ENCODE measurements at regions not wholly inside any gene's neighbourhood (a gene's known extent, or its start where the extent isn't known, plus 50 kb on each side); places are given as distances from the start of the nearest gene placed in this dataset.

GRCh38 chr12:25615119-25615518 lies 62.0 kb upstream of the LMNTD1 start:
- DNase-seq = no peak

GRCh38 chr12:25616286-25616685 lies 63.2 kb upstream of the LMNTD1 start:
- intact Hi-C loops (cut with DNase I; ENCODE audit: low total_unique reads) (no loop called here), in situ Hi-C loops (cut with MboI; ENCODE audit: low sequenced_read_pairs in 4 of 4) (no loop called here)
- H3K27me3 ChIP-seq = no peaks in the 10 kb centered on the region
- no peak overlapping the region for H3K27ac ChIP-seq
- no peaks in the 10 kb centered on the region for H3K36me3 ChIP-seq
- no peaks in the 10 kb centered on the region for H3K4me1 ChIP-seq
- no peaks in the 10 kb centered on the region for H3K9me3 ChIP-seq
- no peak overlapping the region for H3K4me3 ChIP-seq
- DNase-seq (no peak), ATAC-seq (no peak)
- TF ChIP-seq POLR2A (IDR thresholded peaks at IDR 0.05) = no peak
- TF ChIP-seq CTCF (IDR thresholded peaks at IDR 0.05 in 4 of 5, conservative IDR thresholded peaks at IDR 0.05 in 1 of 5) = no peak

More at GRCh38 chr12:25615119-25615518, 62.0 kb upstream of the LMNTD1 start:
- TF ChIP-seq CTCF (IDR thresholded peaks at IDR 0.05 in 4 of 5, conservative IDR thresholded peaks at IDR 0.05 in 1 of 5) (no peak), POLR2A (IDR thresholded peaks at IDR 0.05) (no peak)
- H3K9me3 ChIP-seq = no peaks in the 10 kb centered on the region
- ATAC-seq = no peak
- no peak overlapping the region for H3K4me3 ChIP-seq
- H3K4me1 ChIP-seq = no peaks in the 10 kb centered on the region
- H3K27me3 ChIP-seq = no peaks in the 10 kb centered on the region
- in situ Hi-C loops (cut with MboI; ENCODE audit: low sequenced_read_pairs in 4 of 4) = no loop called here
- H3K36me3 ChIP-seq = no peaks in the 10 kb centered on the region
- H3K27ac ChIP-seq = no peak overlapping the region
- intact Hi-C loops (cut with DNase I; ENCODE audit: low total_unique reads) = no loop called here

- no peak for TF ChIP-seq POLR2A (IDR thresholded peaks at IDR 0.05)
- TF ChIP-seq CTCF (IDR thresholded peaks at IDR 0.05 in 4 of 5, conservative IDR thresholded peaks at IDR 0.05 in 1 of 5) = no peak
Observed at GRCh38 chr12:25617991-25618390, 64.9 kb upstream of the LMNTD1 start.

GRCh38 chr12:25623816-25624215 lies 70.7 kb upstream of the LMNTD1 start:
- TF ChIP-seq CTCF (IDR thresholded peaks at IDR 0.05 in 4 of 5, conservative IDR thresholded peaks at IDR 0.05 in 1 of 5) (no peak), POLR2A (IDR thresholded peaks at IDR 0.05) (no peak)
- in situ Hi-C loops (cut with MboI; ENCODE audit: low sequenced_read_pairs in 4 of 4) = no loop called here
- DNase-seq (no peak), ATAC-seq (no peak)
- Histone ChIP-seq H3K4me1 (no peaks in the 10 kb centered on the region), H3K27ac (no peak overlapping the region), H3K9me3 (no peaks in the 10 kb centered on the region), H3K4me3 (no peak overlapping the region), H3K36me3 (no peaks in the 10 kb centered on the region), H3K27me3 (no peaks in the 10 kb centered on the region)
- intact Hi-C loops (cut with DNase I; ENCODE audit: low total_unique reads) = no loop called here

More at GRCh38 chr12:25617991-25618390, 64.9 kb upstream of the LMNTD1 start:
- in situ Hi-C loops (cut with MboI; ENCODE audit: low sequenced_read_pairs in 4 of 4) (no loop called here), intact Hi-C loops (cut with DNase I; ENCODE audit: low total_unique reads) (no loop called here)
- Histone ChIP-seq H3K27me3 (no peaks in the 10 kb centered on the region), H3K4me1 (no peaks in the 10 kb centered on the region), H3K4me3 (no peak overlapping the region), H3K36me3 (no peaks in the 10 kb centered on the region), H3K9me3 (no peaks in the 10 kb centered on the region), H3K27ac (no peak overlapping the region)
- no peak for ATAC-seq
- DNase-seq = no peak

- no peaks in the 10 kb centered on the region for H3K4me1 ChIP-seq
- TF ChIP-seq POLR2A (IDR thresholded peaks at IDR 0.05) (no peak), CTCF (IDR thresholded peaks at IDR 0.05 in 4 of 5, conservative IDR thresholded peaks at IDR 0.05 in 1 of 5) (no peak)
- intact Hi-C loops (cut with DNase I; ENCODE audit: low total_unique reads) = no loop called here
- no peaks in the 10 kb centered on the region for H3K9me3 ChIP-seq
- no peaks in the 10 kb centered on the region for H3K27me3 ChIP-seq
- no peak for DNase-seq
- no peak for ATAC-seq
- no peak overlapping the region for H3K4me3 ChIP-seq
- no peak overlapping the region for H3K27ac ChIP-seq
- H3K36me3 ChIP-seq = no peaks in the 10 kb centered on the region
- in situ Hi-C loops (cut with MboI; ENCODE audit: low sequenced_read_pairs in 4 of 4) = no loop called here
Observed at GRCh38 chr12:25625146-25625545, 72.1 kb upstream of the LMNTD1 start.

Measured in gastrocnemius medialis (tissue), 4 donors.